ENCODE measurements at regions not wholly inside any gene's neighbourhood (a gene's known extent, or its start where the extent isn't known, plus 50 kb on each side); places are given as distances from the start of the nearest gene placed in this dataset.

- TF ChIP-seq EZH2 (IDR thresholded peaks at IDR 0.05; ENCODE audit: borderline replicate concordance, low read depth, low read length, severe bottlenecking): no peak
- no peak for TF ChIP-seq POLR2AphosphoS5 (IDR thresholded peaks at IDR 0.05; ENCODE audit: insufficient read depth, low read depth, low read length)
- TF ChIP-seq CTCF (IDR thresholded peaks at IDR 0.05; ENCODE audit: extremely low read depth in 1 of 2, insufficient read depth in 1 of 2, low read depth in 1 of 2, low read length in 2 of 2): no peak
- no peak for TF ChIP-seq POLR2A (IDR thresholded peaks at IDR 0.05; ENCODE audit: low read depth, low read length)
- no peak for TF ChIP-seq FOS (IDR thresholded peaks at IDR 0.05; ENCODE audit: borderline replicate concordance, insufficient read depth, low read length)
- TF ChIP-seq MAX (IDR thresholded peaks at IDR 0.05; ENCODE audit: insufficient read depth, insufficient read length): no peak
- no peak for TF ChIP-seq JUN (IDR thresholded peaks at IDR 0.05; ENCODE audit: borderline replicate concordance, insufficient read depth, insufficient read length, low read depth)
These were observed 268.9 kb downstream of the MRPL39 start for GRCh38 chr21:25338415-25338814.

Measured in endothelial cell of umbilical vein (primary cell).